ENCODE measurements at regions not wholly inside any gene's neighbourhood (a gene's known extent, or its start where the extent isn't known, plus 50 kb on each side); places are given as distances from the start of the nearest gene placed in this dataset.

DNA sequence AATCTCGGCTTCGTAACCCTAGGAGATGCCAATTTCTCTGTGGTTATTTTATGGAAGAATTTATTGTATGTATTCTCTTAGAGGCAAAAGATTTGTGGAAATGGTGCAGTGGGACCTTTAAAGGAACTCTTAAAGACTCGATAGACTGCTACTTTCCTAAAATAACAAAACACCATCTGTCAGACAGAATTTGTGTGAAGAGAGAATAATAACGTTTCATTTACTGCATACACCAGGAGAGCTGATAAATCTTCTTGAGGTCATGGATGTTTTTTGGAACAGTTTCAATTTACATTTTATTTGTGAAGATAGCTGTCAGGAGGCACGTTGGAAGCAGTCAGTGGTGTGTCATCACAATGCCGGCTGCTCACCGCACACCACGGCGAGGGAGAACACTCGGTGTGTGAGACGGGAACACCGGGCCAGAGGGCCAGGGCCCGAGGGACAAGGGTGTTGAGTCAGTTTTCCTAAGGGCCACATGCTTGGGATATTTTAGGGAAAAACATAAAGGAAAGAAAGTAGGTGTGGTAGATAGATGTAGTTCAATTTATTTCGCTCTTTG lies 1681.0 kb upstream of the DDX18 start:
- no peaks in the 10 kb centered on the region for H3K4me1 ChIP-seq (ENCODE audit: insufficient read depth, low read length, poor library complexity, severe bottlenecking)
- no peaks in the 10 kb centered on the region for H3K36me3 ChIP-seq (ENCODE audit: insufficient read depth, low read length, poor library complexity, severe bottlenecking)
- no TSS peak for BruUV-seq (replicated peaks)
- ChIA-PET POLR2A (ENCODE audit: low non-redundant PET) (no interaction called here), CTCF (no interaction called here)
- intact Hi-C loops (cut with micrococcal nuclease; ENCODE audit: unreplicated experiment) = no loop called here
- peaks cover 43% of the 10 kb centered on the region for H3K9me3 ChIP-seq (ENCODE audit: low read depth, low read length, poor library complexity, severe bottlenecking)
- H3K27me3 ChIP-seq (replicated peaks; ENCODE audit: insufficient read depth, low read depth, low read length, poor library complexity) = no peaks in the 10 kb centered on the region
- DNase-seq (ENCODE audit: low spot score) = no peak
- no peak overlapping the region for H3K27ac ChIP-seq (ENCODE audit: low read depth, low read length, poor library complexity, severe bottlenecking)
- TF ChIP-seq, protein P1, sequence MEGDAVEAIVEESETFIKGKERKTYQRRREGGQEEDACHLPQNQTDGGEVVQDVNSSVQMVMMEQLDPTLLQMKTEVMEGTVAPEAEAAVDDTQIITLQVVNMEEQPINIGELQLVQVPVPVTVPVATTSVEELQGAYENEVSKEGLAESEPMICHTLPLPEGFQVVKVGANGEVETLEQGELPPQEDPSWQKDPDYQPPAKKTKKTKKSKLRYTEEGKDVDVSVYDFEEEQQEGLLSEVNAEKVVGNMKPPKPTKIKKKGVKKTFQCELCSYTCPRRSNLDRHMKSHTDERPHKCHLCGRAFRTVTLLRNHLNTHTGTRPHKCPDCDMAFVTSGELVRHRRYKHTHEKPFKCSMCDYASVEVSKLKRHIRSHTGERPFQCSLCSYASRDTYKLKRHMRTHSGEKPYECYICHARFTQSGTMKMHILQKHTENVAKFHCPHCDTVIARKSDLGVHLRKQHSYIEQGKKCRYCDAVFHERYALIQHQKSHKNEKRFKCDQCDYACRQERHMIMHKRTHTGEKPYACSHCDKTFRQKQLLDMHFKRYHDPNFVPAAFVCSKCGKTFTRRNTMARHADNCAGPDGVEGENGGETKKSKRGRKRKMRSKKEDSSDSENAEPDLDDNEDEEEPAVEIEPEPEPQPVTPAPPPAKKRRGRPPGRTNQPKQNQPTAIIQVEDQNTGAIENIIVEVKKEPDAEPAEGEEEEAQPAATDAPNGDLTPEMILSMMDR (conservative IDR thresholded peaks at IDR 0.05; ENCODE audit: low read depth, low read length) = no peak
- no peak for TF ChIP-seq EZH2 (IDR thresholded peaks at IDR 0.05; ENCODE audit: borderline replicate concordance, low read depth, low read length, poor library complexity, severe bottlenecking)
- H3K4me3 ChIP-seq (ENCODE audit: low read depth, low read length, poor library complexity, severe bottlenecking) = no peak overlapping the region

DNA sequence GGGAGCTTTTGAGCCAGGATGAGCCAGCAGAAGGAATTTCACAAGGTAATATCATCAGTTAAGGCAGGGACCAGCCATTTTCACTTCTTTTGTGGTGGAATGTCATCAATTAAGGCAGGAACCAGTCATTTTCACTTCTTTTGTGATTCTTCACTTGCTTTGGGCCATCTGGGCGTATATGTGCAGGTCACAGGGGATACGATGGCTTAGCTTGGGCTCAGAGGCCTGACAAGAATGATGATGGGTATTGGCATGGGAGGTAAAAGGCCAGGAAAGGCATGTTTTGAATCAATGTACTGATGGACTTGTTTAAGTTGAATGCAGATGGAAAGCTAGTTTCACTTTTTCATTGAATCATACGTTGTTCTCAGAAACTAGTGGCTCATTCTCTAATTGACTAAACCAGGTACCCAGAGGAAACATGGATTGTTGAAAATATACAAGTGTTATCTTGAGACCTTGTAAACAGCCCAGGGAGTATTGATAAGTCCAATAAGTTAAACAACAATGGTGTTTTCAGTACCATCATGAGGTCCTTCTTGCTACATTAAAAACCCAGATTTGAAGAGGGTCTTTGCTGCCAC lies 1672.5 kb upstream of the DDX18 start:
- intact Hi-C loops (cut with micrococcal nuclease; ENCODE audit: unreplicated experiment) = no loop called here

DNA sequence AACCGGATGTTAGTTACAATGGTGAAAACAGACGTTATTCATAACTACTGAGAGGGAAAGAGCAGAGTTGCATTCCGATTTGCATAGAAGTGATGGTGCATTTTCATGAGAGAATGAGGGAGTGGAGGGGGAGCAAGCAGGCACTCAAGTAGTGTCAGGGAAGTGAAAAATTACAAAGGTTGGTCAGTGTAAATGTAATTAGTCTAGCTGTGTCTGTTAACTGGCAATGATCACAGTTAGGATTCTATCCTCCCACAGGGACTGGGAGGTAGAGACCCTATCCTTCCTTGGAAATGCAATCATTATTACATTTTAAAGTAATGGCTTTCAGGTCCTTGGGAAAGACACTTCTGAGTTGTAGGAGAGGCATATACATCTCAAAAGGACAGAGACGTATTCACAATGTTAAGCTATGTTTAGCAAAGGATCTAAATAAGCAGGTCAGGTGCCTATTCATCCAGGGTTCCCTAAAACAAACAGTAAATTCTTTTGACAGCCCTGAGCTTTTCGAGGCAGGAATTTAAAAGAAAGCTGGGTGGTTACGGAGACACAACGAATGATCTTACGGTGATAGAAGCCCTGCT lies 1671.8 kb upstream of the DDX18 start:
- H3K4me1 ChIP-seq (ENCODE audit: insufficient read depth, low read length, poor library complexity, severe bottlenecking) = no peaks in the 10 kb centered on the region
- no peak overlapping the region for H3K27ac ChIP-seq (ENCODE audit: low read depth, low read length, poor library complexity, severe bottlenecking)
- H3K9me3 ChIP-seq (ENCODE audit: low read depth, low read length, poor library complexity, severe bottlenecking) = peaks cover 4% of the 10 kb centered on the region
- TF ChIP-seq EZH2 (IDR thresholded peaks at IDR 0.05; ENCODE audit: borderline replicate concordance, low read depth, low read length, poor library complexity, severe bottlenecking) = no peak
- TF ChIP-seq, protein P1 (conservative IDR thresholded peaks at IDR 0.05; ENCODE audit: low read depth, low read length) = no peak
- no peaks in the 10 kb centered on the region for H3K36me3 ChIP-seq (ENCODE audit: insufficient read depth, low read length, poor library complexity, severe bottlenecking)
- no peak for DNase-seq (ENCODE audit: low spot score)
- H3K27me3 ChIP-seq (replicated peaks; ENCODE audit: insufficient read depth, low read depth, low read length, poor library complexity) = no peaks in the 10 kb centered on the region
- POLR2A ChIA-PET (ENCODE audit: low non-redundant PET) = no interaction called here
- CTCF ChIA-PET = no interaction called here
- H3K4me3 ChIP-seq (ENCODE audit: low read depth, low read length, poor library complexity, severe bottlenecking) = no peak overlapping the region
- BruUV-seq (replicated peaks) = no TSS peak
- intact Hi-C loops (cut with micrococcal nuclease; ENCODE audit: unreplicated experiment) = no loop called here

More for the DNA sequence above, 1672.5 kb upstream of the DDX18 start:
- H3K9me3 ChIP-seq (ENCODE audit: low read depth, low read length, poor library complexity, severe bottlenecking) = peaks cover 4% of the 10 kb centered on the region
- no peaks in the 10 kb centered on the region for H3K36me3 ChIP-seq (ENCODE audit: insufficient read depth, low read length, poor library complexity, severe bottlenecking)
- H3K4me1 ChIP-seq (ENCODE audit: insufficient read depth, low read length, poor library complexity, severe bottlenecking) = no peaks in the 10 kb centered on the region
- BruUV-seq (replicated peaks) = no TSS peak
- H3K4me3 ChIP-seq (ENCODE audit: low read depth, low read length, poor library complexity, severe bottlenecking) = no peak overlapping the region
- no peak for DNase-seq (ENCODE audit: low spot score)
- ChIA-PET CTCF (no interaction called here), POLR2A (ENCODE audit: low non-redundant PET) (no interaction called here)
- H3K27me3 ChIP-seq (replicated peaks; ENCODE audit: insufficient read depth, low read depth, low read length, poor library complexity) = no peaks in the 10 kb centered on the region
- H3K27ac ChIP-seq (ENCODE audit: low read depth, low read length, poor library complexity, severe bottlenecking) = no peak overlapping the region
- TF ChIP-seq, protein P1 (conservative IDR thresholded peaks at IDR 0.05; ENCODE audit: low read depth, low read length) = no peak
